Cardiac muscle cell (in vitro differentiated cells and primary cell): ENCODE measurements at regions not wholly inside any gene's neighbourhood (a gene's known extent, or its start where the extent isn't known, plus 50 kb on each side); places are given as distances from the start of the nearest gene placed in this dataset.

ENCODE experiments used
- DNase-seq, 2 donors: peaks; one replicate each; pipeline versions ENCODE4 v3.0.0 to v3.0.0-alpha.2; 2010 to 2017; ENCODE audit warnings: low read depth in 1 of 2, low spot score in 1 of 2
- H3K27ac ChIP-seq: fragments of 200-600 bp; sonication (generic); 2 replicates; pipeline ENCODE4 v1.5.1; 2016
- H3K27me3 ChIP-seq: fragments of 200-600 bp; sonication (generic); 2 replicates; pipeline ENCODE4 v1.6.0; 2016; ENCODE audit warnings: control low read depth
- H3K36me3 ChIP-seq: fragments of 200-600 bp; sonication (generic); 2 replicates; pipeline ENCODE4 v1.5.1; 2016; ENCODE audit warnings: control low read depth
- H3K4me1 ChIP-seq: fragments of 200-600 bp; sonication (generic); 2 replicates; pipeline ENCODE4 v1.8.1; 2017; ENCODE audit warnings: low read depth, mild to moderate bottlenecking, mixed run types
- H3K4me3 ChIP-seq: fragments of 200-600 bp; sonication (generic); 2 replicates; pipeline ENCODE4 v1.5.1; 2016; ENCODE audit warnings: mild to moderate bottlenecking
- H3K9me3 ChIP-seq: fragments of 200-600 bp; sonication (generic); 2 replicates; pipeline ENCODE4 v1.5.1; 2017; ENCODE audit warnings: low read depth, mild to moderate bottlenecking, control low read depth
- TF ChIP-seq, protein P1 (sequence below): IDR thresholded peaks from 2 replicates; pipeline ENCODE4 v1.5.1; 2012; ENCODE audit warnings: low read depth, mild to moderate bottlenecking, low read length

GRCh38 chr4:11730545-11730944, 301.9 kb upstream of the HS3ST1 start:
- TF ChIP-seq, protein P1, sequence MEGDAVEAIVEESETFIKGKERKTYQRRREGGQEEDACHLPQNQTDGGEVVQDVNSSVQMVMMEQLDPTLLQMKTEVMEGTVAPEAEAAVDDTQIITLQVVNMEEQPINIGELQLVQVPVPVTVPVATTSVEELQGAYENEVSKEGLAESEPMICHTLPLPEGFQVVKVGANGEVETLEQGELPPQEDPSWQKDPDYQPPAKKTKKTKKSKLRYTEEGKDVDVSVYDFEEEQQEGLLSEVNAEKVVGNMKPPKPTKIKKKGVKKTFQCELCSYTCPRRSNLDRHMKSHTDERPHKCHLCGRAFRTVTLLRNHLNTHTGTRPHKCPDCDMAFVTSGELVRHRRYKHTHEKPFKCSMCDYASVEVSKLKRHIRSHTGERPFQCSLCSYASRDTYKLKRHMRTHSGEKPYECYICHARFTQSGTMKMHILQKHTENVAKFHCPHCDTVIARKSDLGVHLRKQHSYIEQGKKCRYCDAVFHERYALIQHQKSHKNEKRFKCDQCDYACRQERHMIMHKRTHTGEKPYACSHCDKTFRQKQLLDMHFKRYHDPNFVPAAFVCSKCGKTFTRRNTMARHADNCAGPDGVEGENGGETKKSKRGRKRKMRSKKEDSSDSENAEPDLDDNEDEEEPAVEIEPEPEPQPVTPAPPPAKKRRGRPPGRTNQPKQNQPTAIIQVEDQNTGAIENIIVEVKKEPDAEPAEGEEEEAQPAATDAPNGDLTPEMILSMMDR: no peak
- H3K9me3 ChIP-seq: no peaks in the 10 kb centered on the region
- no peak overlapping the region for H3K27ac ChIP-seq
- H3K4me3 ChIP-seq: no peak overlapping the region
- H3K36me3 ChIP-seq: no peaks in the 10 kb centered on the region
- no peaks in the 10 kb centered on the region for H3K27me3 ChIP-seq
- DNase-seq: no peak
- H3K4me1 ChIP-seq: no peaks in the 10 kb centered on the region

- H3K4me3 ChIP-seq: no peak overlapping the region
- no peaks in the 10 kb centered on the region for H3K9me3 ChIP-seq
- TF ChIP-seq, protein P1: no peak
- H3K27ac ChIP-seq: no peak overlapping the region
- no peaks in the 10 kb centered on the region for H3K27me3 ChIP-seq
- DNase-seq: peak in 1 of 2 donors; percentile 46
- no peaks in the 10 kb centered on the region for H3K4me1 ChIP-seq
- H3K36me3 ChIP-seq: no peaks in the 10 kb centered on the region
Observed at GRCh38 chr4:11729548-11729947, 300.9 kb upstream of the HS3ST1 start.

DNA sequence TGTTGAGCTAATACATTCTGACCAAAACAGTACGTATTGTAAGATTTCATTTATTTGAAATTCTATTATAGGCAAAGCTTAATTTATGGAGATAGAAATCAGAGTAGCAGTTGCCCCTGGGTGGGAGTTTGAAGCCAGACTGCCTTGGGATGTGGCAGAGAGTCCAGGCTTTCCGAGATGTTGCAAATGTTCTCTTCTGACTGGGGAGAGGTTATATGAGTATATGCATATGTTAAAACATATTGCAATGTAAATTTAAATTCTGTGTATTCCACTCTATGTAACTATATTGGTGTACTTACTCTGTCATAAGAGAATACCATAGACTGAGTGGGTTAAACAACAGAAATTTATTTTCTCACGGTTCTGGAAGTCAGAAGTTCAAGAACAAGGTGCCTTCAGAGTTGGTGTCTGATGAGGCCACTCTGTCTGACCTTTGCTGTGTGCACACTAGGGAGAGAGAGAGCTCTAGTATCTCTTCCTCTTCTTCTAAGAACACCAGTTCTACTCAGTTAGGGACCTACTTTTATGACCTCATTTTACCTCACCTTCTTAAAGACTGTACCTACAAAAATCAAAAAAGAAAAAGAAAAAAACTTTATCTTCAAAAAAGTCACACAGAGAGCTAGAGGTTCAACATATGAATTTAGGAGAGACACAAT, 299.3 kb upstream of the HS3ST1 start:
- DNase-seq: no peak
- no peak overlapping the region for H3K4me3 ChIP-seq
- TF ChIP-seq, protein P1: no peak

DNA sequence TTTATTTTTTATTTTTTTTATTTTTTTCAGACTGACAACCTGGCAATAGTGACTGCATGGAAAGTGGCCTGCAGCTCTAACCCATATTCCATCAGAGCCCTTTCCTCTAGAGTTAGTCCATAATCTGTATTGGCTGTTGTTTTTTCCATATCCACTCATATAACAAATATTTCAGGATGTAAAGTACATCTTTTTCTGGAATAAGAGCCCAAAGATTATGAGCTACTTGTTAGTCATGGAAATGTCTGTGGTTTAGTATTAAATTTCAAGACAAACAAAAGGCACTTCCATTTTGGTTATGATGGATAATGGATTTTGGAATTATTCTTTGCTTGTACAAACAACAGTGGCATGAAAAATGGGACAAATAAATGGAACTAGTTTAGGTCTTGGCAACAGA, 296.0 kb upstream of the HS3ST1 start:
- Histone ChIP-seq H3K4me1 (no peaks in the 10 kb centered on the region), H3K9me3 (no peaks in the 10 kb centered on the region), H3K27me3 (no peaks in the 10 kb centered on the region), H3K4me3 (no peak overlapping the region), H3K27ac (no peak overlapping the region), H3K36me3 (no peaks in the 10 kb centered on the region)
- DNase-seq: peak in 1 of 2 donors; percentile 28
- TF ChIP-seq, protein P1: no peak

More for the DNA sequence above, 299.3 kb upstream of the HS3ST1 start:
- H3K9me3 ChIP-seq: no peaks in the 10 kb centered on the region
- no peaks in the 10 kb centered on the region for H3K4me1 ChIP-seq
- no peaks in the 10 kb centered on the region for H3K36me3 ChIP-seq
- H3K27me3 ChIP-seq: no peaks in the 10 kb centered on the region
- H3K27ac ChIP-seq: no peak overlapping the region

GRCh38 chr4:11722223-11722622, 293.5 kb upstream of the HS3ST1 start:
- no peak overlapping the region for H3K4me3 ChIP-seq
- TF ChIP-seq, protein P1: no peak
- H3K4me1 ChIP-seq: no peaks in the 10 kb centered on the region
- DNase-seq: no peak
- no peaks in the 10 kb centered on the region for H3K9me3 ChIP-seq
- no peaks in the 10 kb centered on the region for H3K36me3 ChIP-seq
- H3K27ac ChIP-seq: no peak overlapping the region
- H3K27me3 ChIP-seq: no peaks in the 10 kb centered on the region

DNA sequence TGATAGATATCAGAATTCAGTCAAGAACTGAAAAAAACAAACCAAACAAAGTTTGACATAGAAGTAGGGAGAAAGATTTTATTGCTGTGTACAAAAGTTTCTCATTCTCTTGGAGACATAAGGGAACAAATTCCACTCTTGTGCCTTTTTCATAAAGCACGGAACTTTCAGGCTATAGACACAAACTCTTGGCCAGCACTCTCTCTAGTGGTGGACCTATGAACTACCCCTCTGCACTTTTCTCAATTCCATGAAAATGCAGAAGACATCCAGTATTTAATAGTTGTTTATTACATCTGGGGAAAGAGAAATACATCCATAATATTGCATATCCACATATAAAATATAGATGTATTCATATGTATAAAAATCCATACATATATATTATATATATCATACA, 291.6 kb upstream of the HS3ST1 start:
- no peaks in the 10 kb centered on the region for H3K36me3 ChIP-seq
- H3K4me3 ChIP-seq: no peak overlapping the region
- H3K27me3 ChIP-seq: no peaks in the 10 kb centered on the region
- TF ChIP-seq, protein P1: peak; percentile 84
- no peaks in the 10 kb centered on the region for H3K4me1 ChIP-seq
- no peaks in the 10 kb centered on the region for H3K9me3 ChIP-seq
- peak; percentile 57 to 73 for DNase-seq
- H3K27ac ChIP-seq: no peak overlapping the region
